Stimulated activated CD8-positive, alpha-beta memory T cell treated with anti-CD3 and anti-CD28 coated beads, Interleukin-4, amount 100 ng/mL, for 24 hours (primary cell): ENCODE measurements at regions not wholly inside any gene's neighbourhood (a gene's known extent, or its start where the extent isn't known, plus 50 kb on each side); places are given as distances from the start of the nearest gene placed in this dataset.
"Not testable (repeated sequence)": the region's sequence is repeated elsewhere in the genome, so short reads cannot be mapped to it uniquely, and the experiment has no call there.

Source experiments
- DNase-seq: peaks from one replicate; pipeline ENCODE4 v3.0.0-alpha.2; 2020; ENCODE audit warnings: low read depth

DNA sequence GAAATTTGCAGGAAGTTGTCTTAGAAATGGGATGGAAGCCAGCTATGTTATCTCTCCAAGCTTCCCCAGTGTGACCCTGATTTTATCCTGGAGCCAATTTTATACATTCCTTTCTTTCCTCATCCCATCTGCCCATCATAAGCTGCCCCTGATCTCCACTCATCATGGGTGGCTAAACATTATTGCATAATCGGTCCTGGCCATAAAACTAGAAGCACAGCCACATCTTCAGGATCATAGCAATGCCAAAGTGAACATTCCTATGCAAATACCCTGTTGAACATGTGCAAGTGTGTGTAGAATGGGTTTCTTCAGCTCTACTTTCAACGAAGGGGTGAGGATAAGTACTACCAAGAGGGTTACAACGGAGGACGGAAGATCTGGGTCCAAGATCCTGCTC is 50.6 kb upstream of the COG2 start:
- DNase-seq = no peak

DNA sequence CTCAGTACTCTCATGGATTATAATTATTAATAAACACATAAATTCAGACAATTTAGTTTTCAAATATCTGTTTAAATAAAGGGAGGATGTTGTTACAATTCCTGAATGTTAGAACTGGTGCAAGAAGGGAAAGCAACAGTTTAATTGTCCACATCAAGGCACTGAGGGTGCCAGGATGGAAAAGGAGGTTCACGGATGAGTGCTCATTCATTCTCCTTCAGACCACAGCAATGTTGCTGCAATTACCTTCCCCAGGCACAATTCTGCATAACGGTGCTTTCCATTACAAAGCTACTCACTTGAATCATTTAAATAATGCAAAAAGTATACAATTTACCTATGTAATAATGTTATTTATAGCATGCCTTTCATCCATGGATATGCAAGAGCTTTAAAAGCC is 52.3 kb upstream of the COG2 start:
- no peak for DNase-seq

DNA sequence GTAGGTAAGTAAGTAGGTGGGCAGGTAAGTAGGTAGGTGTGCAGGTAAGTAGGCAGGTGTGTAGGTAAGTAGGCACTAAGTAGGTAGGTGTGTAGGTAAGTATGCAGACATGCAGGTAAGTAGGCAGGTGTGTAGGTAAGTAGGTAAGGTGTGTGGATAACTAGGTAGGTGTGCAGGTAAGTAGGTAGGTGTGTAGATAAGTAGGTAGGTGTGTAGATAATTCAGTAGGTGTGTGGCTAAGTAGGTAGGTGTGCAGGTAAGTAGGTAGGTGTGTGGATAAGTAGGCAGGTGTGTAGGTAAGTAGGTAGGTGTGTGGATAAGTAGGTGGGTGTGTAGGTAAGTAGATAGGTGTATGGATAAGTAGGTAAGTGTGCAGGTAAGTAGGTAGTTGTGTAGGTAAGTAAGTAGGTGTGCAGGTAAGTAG is 53.9 kb upstream of the COG2 start:
- no peak for DNase-seq

DNA sequence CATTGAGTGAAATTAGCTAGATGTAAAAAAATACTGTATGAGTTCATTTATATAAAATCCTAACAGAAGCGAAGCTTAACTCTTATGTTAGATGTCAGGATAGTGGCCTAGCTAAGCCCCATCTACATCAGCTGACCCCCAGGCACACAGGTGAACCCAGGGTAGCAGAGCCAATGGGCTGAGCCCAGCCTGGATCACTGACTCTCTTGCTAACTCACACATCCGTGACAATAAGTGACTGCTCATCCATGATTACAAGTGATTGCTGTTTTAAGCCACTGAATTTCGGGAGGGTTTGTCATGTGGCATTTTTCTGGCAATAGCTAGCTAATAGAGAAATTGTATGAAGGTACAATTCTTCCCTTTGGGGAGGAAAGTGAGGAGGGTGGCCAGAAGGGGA is 55.2 kb upstream of the COG2 start:
- DNase-seq = no peak

DNA sequence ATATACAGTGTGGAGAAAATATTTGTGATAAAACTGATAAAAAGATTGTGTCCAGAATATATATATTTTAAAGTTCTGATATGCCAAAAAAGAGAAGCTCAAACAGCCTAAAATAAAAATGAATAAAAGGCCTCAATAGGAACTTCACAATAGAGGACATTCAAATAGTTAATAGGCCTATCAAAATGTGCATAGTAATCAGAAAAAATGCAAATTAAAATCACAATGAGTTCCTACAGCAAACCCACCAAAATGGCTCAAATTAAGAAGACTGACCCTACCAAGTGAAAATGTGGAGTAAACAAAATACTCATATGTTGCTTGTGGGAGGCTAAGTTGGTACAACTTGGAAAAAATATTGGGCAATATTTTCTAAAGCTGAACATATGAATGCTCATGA is 57.6 kb upstream of the COG2 start:
- no peak for DNase-seq

DNA sequence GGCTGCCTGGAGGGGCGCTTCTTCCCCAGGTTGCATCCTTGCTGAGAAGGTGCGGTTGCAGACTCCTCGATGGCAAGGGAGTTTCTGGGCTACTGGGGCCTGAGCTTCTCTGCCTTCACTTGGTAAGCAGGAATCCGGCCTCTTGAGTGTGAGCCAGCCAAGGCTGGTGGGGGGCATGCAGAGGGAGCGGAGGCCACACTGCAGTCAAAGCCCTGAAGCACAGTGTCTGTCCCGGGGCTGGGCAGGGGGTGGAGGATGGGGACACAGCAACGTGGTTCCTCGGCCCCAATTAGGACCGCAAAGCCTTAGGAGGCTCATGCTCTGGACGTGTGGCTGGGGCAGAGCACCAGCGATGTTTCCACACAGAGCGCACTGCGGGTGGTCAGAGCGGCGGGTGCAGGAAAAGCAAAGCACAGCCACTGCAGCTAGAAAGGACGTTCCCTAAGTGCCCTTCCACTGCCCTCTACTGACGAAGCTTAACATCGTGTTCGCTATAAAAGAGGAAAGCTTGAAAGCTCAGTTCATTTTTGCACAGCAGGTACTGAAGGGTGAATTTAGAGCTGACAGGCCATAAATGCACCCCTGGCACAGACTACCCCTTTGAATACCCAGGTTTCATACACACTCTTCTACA is 60.7 kb upstream of the COG2 start:
- DNase-seq = no peak

DNA sequence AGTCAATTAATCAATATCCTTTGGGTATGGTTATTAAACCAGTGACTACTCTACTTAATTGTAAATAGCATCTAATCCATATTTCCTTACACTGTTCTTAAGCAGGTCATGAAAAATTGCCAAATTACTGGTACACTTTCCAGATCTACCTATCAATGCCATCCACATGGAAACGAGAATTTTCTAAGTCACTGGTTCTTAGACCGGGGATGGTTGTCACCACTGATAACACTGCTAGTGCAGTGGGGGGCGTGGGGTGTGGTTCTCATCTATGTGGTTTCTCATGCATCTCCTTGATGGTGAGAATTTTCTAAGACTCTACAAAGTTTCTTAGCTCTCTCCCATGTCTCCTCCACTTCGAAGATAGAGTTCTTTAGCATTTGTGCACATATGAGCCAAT is 63.7 kb upstream of the COG2 start:
- DNase-seq = no peak

DNA sequence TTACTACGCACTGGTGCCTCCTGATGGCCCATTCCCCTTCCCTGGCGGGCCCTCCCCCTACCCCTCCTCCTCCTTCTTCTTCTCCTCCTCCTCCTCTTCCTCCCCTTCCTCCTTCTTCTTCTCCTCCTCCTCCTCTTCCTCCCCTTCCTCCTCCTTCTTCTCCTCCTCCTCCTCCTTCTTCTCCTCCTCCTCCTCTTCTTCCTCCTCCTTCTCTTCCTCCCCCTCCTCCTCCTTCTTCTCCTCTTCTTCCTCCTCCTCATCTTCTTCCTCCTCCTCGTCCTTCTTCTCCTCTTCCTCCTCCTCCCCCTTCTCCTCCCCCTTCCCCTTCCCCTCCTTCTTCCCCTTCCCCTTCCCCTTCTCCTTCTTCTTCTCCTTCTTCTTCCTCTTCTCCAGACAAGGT is 64.7 kb upstream of the COG2 start:
- DNase-seq = no peak

DNA sequence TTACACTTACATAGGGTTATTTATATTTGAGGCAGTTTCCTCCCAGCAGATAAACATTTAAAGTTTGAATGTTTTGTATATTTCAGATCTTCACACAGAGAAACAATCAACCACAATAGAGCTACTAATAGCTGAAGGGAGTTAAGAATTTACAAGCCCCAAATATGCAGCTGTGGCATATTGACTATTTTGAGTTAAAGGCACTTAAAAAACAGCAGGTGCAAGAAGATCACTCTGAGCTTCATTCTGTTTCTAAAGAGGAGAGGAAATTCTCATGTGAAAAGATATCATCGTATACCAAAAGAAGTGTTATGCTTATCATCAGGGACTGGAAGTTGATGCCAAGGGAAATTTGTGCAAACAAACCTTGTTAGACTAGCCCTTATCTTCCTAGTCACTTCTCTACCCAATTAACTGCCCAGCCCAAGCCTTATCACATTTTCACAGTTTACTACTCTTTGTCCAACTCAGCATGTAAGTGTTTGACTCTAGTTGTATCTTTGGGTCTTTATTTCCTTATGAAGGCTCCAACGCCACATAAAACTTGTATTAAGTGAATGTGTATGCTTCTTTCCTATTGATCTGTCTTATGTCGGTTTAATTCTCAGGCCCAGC is 66.3 kb upstream of the COG2 start:
- DNase-seq = no peak

DNA sequence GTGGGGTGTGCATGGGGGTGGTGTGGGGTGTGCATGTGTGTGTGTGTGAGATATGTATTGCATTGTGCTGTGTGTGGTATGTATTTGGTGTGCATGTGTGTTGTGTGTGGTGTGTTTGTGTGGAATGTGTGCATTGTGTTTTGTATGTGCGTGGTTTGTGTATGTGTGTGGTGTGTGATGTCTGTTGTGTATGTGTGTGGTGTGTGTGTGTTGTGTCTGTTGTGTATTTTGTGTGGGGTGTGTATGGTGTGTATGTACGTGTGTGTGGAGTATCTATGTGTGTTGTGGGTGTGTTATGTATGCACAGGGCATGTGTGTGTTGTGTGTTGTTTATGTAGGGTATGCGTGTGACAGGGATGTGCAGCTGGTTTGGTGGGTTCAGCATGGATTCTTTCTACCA is 67.8 kb upstream of the COG2 start:
- DNase-seq = no peak

DNA sequence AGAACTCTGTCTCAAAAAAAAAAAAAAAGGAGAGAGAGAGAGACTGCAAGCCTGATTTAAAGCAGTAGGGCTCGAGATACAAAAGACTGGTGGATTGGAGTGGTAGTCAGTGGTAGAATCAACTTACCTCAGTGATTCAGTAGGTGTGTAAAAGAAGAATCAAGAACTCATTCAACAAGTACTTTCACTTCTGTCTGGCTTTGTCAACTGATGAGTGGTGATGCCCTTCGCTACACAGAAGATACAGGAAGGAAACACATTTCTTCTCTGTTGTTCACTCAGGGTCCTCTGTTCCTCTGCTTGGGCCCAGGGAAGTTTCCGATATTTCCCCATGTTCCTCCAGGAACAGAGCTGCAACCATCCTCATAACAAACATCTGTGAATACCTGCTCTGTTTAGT is 68.6 kb upstream of the COG2 start:
- DNase-seq = no peak

DNA sequence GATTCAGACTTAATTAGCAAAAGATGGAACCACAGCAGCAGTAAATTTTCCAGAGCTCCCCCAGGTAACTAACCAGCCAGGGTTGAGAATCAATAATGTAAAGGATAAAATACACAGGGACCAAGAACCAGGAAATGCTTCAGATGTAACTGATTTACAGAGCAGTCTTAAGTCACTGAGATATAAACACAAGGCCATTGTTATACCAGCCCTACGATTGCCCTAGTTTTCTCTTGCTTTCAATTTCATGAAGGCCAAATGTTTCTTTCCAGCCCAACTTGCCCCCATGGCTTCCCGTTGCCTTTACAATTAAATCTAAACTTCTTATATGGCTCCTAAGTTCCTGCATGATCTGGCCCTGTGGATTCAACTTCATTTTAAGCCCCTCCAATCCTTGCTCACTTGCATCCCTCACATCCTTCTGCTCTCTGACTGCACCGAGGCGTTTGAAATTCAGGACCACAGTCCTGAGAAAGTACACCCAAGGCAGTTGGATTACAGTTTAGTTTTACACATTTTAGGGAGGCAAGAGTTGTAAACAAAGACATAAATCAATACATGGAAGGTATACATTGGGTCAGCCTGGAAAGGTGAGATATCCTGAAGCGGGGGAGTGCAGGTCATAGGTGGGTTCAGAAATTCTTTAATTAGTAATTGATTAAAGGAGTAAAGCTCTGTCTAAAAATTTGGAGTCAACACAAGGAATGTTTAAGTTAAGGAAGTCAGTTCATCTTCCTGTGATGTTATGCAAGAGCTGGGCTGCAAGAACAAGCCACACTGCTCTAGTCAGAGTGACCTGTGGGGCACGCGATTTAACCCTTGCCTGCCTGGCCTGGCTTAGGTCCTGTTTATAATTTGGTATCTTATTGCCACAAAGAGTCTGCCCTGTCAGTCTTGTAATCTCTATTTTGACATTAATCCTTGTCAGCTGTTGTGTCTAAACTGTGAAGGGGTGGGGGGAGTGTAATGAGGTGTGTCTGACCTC is 69.9 kb upstream of the COG2 start:
- DNase-seq = no peak

DNA sequence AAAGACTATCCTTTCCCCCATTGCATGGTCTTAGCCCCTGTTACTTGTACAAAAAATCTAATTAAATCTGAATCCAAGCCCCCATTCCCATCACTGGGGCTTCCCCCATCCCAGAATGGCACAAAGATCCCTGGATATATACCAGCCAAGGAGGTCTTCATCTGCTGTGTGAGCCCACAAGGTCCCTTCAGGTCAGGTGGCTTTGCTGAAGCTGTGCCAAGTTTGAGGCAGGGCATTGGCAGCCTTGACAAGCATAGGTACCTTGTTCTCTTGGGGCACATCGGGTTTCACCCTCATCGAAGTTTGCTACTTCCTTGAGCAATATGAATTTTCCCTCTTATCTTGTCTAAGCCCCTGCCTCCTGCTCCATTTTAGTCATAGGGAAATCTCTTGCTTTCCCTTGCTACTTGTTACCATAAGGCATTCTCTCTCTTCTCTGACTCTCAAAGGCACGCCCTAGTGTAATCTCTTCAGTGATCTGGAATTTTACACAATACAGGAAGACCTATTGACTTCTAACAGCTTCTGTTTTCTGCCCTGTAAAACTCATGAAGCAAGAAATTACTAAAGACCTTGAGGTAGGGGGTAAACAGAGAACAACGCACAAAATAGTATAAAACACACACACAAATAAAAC is 71.4 kb upstream of the COG2 start:
- DNase-seq = no peak

DNA sequence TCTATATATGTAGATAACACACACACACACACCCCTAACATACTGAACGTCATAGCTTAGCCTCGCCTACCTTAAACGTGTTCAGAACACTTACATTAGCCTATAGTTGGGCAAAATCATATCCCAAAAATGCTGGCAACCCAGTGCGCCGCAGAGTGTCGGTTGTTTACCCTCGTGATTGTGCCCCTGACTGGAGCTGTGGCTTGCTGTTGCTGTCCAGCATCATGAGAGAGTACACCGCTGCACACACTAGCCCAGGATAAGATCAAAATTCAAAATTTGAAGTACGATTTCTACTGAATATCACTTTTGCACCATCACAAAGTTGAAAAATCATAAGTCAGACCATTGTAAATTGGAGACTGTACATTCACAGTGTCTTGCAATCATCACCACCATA is 73.1 kb upstream of the COG2 start:
- no peak for DNase-seq

DNA sequence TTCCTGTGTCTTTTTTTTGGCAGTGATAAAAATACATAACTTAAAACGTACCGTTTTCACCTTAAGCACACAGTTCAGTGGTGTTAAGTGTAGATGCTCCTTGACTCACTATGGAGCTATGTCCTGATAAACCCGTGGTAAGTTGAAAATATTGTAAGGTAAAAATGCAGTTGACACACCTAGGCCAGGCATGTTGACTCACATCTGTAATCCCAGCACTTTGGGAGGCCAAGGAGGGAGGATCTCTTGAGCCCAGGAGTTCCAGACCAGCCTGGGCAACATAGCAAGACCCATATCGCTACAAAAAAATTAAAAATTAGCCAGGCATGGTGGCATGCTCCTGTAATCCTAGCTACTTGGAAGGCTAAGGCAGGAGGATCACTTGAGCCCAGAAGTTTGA is 73.6 kb upstream of the COG2 start:
- DNase-seq = no peak

DNA sequence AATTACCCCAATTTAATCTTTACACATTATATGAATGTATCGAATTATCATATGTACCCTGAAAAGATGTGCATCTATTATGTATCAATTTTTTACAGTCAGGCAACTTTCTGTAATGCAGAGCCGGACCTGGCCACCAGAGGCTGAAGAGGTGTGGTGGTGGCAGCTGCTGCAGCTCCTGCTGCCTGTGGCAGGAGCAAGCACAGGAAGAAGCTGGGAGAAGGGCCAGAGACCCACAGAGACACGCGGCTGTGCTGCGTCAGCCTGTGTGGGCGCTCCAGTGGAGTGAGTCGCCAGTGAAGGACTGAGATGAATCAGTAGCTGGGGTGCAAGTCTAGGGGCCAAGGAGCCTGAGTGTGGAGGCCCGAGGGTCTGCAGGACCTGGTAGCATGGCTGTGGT is 74.3 kb upstream of the COG2 start:
- DNase-seq = peak; percentile 1

DNA sequence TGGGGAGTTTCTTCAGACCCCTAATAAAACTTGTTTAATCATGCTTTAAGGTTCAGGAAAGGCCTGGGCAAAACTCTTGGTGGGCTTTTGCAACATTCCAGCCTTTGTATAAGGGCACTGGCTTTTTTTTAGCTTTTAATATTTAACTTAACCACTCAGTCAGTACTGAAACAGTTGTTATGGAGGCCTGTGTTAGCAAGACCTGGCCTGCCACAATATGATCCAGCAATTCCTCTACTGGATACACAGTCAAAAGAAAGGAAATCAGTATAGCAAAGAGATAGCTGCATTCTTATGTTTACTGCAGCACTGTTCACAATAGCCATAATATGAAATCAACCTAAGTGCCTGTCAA is 75.1 kb upstream of the COG2 start:
- DNase-seq = no peak

DNA sequence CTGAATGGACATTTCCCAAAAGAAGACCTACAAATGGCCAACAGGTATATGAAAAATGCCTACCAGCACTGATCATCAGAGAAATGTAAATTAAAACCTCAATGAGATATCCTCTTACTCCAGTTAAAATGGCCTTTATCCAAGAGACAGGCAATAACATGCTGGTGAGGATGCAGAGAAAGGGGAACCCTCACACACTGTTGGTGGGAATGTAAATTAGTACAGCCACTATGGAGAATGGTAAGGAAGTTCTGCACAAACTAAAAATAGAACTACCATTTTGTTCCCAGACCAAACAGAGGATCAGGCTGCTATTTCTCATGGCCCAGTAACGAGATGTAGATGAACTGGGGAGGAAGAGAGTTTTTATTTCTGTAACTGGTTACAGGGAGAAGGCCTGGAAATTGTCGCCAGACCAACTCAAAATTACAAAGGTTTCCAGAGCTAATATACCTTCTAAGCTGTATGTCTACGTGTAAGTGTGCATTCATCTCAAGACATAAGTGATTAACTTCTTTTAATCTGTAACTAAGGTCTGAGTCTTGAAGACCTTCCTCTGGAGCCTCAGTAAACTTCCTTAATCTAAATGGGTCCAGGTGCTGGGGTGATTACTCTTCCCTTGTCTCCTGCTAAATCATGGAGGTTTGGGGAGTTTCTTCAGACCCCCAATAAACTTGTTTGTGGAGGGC is 75.6 kb upstream of the COG2 start:
- DNase-seq = not testable (repeated sequence)

DNA sequence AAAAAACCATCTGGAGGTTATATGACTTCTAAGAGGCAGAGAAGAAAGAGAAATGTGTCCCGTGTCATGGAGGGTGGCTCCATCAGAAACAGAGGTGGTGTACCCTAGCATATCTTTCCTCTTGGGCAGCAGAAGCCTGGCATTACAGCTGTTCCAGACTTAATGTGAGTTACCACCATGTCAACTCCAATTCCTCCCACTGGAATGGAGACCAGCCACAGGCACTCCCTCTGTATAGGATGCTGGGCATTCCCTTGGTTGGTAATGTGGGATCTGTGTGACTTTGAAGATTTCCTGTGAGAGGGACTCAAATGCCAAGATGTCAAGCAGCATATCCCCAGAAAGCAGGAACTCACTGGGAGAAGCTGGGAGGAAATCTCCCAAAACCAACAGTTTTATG is 77.1 kb upstream of the COG2 start:
- DNase-seq = no peak

DNA sequence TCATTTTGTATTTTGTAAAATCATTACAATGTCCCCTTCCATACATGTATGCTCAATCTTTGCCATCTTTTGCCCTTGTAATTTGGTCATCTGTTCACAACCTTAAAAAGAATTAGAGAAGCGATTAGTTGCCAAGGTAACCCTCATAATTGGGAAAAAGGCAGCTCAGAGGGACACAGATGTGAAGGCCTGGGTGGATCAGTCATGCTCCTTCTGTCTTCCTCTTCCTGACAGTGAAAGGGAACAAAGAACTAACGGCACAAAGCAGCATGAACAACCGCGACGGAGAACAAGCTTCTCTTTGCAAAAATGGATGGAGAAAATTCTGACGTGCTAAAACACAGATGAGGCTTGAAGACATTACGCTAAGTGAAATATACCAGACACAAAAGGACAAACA is 78.7 kb upstream of the COG2 start:
- DNase-seq = no peak

DNA sequence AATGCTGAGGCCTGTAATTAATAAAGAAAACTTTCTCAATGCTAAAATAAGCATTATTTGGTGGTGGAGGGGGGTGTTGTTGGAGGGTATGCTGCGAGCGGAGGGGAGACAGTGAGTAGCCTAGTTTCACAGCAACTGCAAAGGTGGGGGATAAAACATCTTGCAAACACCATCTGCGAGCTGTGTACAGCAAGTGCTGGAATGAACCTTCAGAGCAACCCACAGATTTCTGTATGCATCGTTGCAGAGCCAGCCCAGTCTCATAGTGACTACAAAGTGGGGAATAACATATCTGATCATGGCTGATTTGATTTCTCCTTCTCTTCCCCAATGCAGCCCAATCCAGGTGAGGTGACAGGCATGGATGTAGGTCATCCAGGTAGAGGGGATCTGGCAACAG is 80.7 kb upstream of the COG2 start:
- no peak for DNase-seq

DNA sequence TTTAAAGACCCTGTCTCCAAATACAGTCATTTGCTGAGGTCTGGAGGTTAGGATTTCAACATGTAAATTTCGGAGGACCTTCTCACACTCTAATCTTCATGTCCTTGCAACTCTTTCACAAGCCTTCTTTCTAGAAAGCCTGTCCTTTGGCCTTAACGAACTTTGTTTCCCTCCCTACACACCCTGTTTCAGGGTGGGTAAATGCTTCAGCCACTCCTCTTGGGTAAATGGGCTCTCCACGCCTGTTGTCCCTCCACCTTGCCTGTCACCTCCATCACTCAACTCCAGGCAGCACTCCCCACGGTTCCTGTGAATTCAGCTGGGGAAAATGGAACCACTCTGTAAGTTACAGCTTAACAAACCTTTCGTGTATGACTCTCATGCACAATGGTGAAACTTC is 84.0 kb upstream of the COG2 start:
- no peak for DNase-seq
